NCI-H1694 (cell line): ENCODE measurements at regions not wholly inside any gene's neighbourhood (a gene's known extent, or its start where the extent isn't known, plus 50 kb on each side); places are given as distances from the start of the nearest gene placed in this dataset.
A peak's percentile ranks its signal among the peaks of the same experiment; 100 is the strongest.
"Not testable (repeated sequence)": the region's sequence is repeated elsewhere in the genome, so short reads cannot be mapped to it uniquely, and the experiment has no call there.

Experiments
- DNase-seq: peaks from one replicate; lab custom pipeline; 2025; lab: John Stamatoyannopoulos, UW

GRCh38 chr22:25417826-25418225 is 146.6 kb upstream of the GRK3 start:
- not testable (repeated sequence) for DNase-seq

GRCh38 chr22:25419247-25420113 is 145.0 kb upstream of the GRK3 start:
- peak; percentile 67 for DNase-seq

DNA sequence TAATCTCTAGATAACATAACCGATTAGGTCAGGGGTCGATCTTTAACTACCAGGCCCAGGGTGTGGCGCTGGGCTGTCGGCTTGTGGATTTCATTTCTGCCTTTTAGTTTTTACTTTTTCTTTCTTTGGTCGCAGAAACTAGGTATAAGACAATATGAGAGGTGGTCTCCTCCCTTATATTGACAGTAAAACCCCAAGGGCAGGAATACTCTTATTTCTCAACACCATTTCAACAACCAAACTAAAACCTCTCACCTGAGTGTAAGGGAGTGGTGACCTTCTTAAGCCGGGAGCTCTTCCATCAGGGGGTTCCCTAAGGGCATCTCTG is 144.4 kb upstream of the GRK3 start:
- DNase-seq = not testable (repeated sequence)

- DNase-seq = no peak
Observed at GRCh38 chr22:25420471-25420924, 144.0 kb upstream of the GRK3 start.

DNA sequence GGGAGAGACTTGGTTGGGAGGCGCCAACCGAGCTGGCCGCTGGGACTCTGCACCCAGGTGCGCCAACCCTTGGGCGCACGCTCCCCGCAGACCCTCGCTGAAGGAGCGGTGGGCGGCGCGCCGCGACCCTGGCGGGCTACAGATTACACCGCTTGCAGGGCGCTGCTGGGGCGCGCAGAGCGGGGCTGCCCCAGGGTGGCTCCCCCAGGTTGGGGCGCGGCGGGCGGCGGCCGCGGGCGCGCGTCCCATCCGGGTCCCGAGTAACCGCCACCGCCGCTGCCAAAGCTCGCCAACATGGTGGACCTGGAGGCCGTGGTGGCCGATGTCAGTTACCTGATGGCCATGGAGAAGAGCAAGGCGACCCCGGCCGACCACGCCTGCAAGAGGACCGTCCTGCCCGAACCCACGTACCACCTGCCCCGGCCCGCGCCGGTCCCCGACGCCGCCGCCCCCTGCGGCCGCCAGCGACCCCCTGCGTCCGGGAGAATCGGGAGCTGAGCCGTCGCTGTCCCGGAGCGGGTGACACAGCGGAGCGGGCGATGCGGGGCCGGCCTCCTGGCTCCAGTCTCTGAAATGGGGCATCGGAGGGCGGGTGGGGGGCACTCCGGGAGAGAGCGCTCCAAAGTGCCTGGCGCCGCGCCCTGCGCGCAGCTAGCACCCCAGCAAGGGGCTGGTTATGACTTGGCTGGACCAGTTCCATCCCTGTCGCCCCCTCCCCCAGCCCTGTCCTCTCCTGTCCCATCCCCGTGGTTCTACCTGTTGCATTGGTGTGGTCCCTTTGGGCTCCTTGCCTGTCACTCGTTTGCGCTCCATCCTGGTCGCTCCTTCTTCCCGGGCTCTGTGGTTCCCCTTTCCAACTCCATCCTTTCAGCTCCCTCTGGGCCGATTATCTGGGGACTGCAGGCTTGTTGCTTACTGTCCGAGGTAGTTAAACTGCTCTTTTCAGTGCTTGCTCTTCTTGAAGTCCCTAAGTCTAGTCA is 143.3 kb upstream of the GRK3 start:
- no peak for DNase-seq

DNA sequence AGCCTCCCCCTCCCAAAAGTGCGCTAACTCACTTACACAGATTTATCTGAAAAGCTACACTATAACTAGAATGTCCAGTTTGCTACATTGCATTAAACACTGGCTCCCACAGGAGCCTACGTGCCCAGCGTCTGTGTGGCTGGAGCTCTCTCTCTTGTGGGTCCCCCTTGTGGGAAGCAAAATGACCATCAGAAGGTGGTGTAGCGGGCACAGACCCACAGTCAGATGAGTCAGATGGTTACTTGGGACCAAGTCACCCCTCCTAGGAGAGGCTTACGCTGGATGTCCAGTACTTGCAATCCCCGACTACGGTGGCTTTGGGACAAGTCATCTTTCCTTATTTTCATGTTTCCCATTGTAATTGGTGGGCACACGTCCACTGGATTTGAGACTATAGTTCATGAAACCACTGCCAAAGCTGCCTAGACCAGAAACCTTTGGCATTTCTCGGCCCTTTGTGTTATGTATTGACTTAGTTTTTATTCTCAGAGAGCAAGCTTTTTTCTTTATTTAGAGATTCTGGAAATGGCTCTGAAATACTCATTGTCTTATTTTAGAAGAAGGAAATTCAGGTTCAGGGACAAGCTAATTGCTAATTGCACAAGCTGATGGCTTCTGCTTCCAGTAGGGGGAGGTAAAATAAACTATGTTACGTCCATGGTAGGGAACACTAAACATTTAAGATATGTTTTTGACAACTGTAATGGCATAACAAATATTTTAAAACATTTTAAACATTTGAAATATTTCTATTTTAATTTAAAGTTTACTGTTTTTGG is 137.8 kb upstream of the GRK3 start:
- DNase-seq = not testable (repeated sequence)

GRCh38 chr22:25431637-25432342 is 132.7 kb upstream of the GRK3 start:
- DNase-seq = not testable (repeated sequence)

GRCh38 chr22:25433381-25433970 is 131.0 kb upstream of the GRK3 start:
- DNase-seq = not testable (repeated sequence)

- DNase-seq = peak; percentile 58
Observed at GRCh38 chr22:25437414-25438160, 126.9 kb upstream of the GRK3 start.

GRCh38 chr22:25447067-25447685 is 117.3 kb upstream of the GRK3 start:
- no peak for DNase-seq

- DNase-seq = peak; percentile 64
Observed at GRCh38 chr22:25447686-25448434, 116.6 kb upstream of the GRK3 start.

- no peak for DNase-seq
Observed at GRCh38 chr22:25448435-25449051, 115.9 kb upstream of the GRK3 start.

GRCh38 chr22:25449781-25450317 is 114.6 kb upstream of the GRK3 start:
- no peak for DNase-seq

- DNase-seq = no peak
Observed at GRCh38 chr22:25451480-25452114, 112.9 kb upstream of the GRK3 start.

- DNase-seq = no peak
Observed at GRCh38 chr22:25452116-25452700, 112.3 kb upstream of the GRK3 start.

- DNase-seq = no peak
Observed at GRCh38 chr22:25453058-25453457, 111.4 kb upstream of the GRK3 start.

DNA sequence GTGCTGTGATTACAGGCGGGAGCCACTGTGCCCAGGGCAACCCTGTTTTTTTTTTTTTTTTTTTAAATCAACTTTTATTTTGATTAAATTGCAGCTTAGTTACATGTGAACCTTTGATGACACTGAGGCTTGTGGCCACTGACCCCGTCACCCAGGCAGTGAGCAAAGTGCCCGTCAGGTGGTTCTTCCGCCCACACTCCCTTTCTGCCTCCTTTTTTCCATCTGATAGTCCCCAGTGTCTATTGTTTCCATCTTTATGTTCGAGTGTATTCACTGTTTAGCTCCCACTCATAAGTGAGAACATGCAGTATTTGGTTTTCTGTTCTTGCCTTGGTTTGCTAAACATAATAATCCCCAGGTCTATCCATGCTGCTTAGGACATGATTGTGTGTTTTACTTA is 110.9 kb upstream of the GRK3 start:
- no peak for DNase-seq
